ENCODE measurements at regions not wholly inside any gene's neighbourhood (a gene's known extent, or its start where the extent isn't known, plus 50 kb on each side); places are given as distances from the start of the nearest gene placed in this dataset.
"Not testable (repeated sequence)": the region's sequence is repeated elsewhere in the genome, so short reads cannot be mapped to it uniquely, and the experiment has no call there.

DNA sequence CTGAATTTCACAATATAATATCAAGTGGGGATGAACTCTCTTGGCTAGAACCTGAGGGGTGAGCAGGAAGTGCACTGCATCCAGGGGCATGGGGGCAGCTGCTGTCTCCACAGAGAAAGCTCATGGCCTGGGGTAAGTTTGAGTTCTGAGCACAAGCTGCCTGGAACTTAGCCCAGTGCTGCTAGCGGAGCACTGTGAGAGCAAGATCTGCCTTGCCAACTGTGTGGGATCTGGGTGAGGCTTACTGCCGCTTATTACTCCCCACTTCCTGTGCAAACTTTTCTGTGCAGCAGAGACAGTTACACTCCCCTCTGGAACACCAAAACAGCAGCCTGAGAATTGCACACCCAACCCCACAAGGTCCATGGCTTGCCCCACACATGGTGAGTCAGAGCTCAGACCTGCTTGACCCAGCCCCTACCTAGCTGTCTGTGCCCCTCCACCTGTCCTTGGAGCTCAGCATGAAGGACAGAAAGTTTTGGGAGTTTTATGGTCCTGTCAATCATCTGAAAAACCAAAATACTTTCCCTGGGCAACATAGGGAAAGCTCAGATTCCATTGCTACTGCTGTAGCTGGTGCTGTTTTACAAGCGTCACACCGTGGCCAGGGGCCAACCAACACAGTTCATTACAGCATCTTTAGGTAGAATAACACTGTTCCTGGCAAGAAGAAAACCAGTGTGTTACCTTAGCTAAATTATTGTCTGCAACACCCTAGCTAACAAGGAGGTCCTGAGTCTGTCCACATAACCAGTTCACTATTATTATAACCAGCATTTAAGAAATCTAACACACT, 762.1 kb upstream of the NEGR1 start:
- ChIA-PET CTCF (no interaction called here), POLR2A (no interaction called here)
- no peak for ATAC-seq
- no peaks in the 10 kb centered on the region for H3K36me3 Mint-ChIP-seq (ENCODE audit: low read depth)
- H3K4me3 Mint-ChIP-seq, result no peak overlapping the region
- no peaks in the 10 kb centered on the region for H3K4me1 Mint-ChIP-seq (ENCODE audit: low read depth)
- no peaks in the 10 kb centered on the region for H3K27me3 Mint-ChIP-seq (ENCODE audit: low read depth)
- H3K27ac Mint-ChIP-seq, result no peak overlapping the region
- no peak for DNase-seq
- peaks cover 7% of the 10 kb centered on the region for H3K9me3 Mint-ChIP-seq (ENCODE audit: insufficient read depth)

- CTCF ChIA-PET, result no interaction called here
- no peaks in the 10 kb centered on the region for H3K4me1 Mint-ChIP-seq (ENCODE audit: low read depth)
Observed at GRCh38 chr1:73042403-73042802, 760.1 kb upstream of the NEGR1 start.

DNA sequence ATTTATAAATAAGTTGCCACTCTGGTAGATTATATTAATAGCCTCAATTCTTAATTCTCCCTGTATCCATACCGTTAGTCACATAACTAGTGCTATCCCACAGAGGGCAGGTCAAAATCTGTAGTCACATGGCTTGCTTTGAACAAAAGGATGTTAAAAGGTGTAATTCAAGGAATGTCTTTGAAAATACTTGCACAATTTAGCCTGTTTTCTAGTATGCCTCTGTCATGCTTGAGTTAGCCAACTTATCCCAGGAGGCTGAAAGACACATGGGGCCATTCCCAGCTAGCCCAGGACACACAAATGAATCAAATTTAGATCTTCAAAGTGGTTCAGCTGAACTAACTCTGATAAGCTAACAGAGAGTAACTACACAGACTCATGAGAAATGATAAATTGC, 758.5 kb upstream of the NEGR1 start:
- Mint-ChIP-seq H3K27me3 (ENCODE audit: low read depth) (no peaks in the 10 kb centered on the region), H3K9me3 (ENCODE audit: insufficient read depth) (peaks cover 3% of the 10 kb centered on the region), H3K27ac (no peak overlapping the region), H3K4me3 (no peak overlapping the region), H3K4me1 (ENCODE audit: low read depth) (no peaks in the 10 kb centered on the region), H3K36me3 (ENCODE audit: low read depth) (no peaks in the 10 kb centered on the region)
- POLR2A ChIA-PET, result no interaction called here
- DNase-seq (no peak), ATAC-seq (no peak)
- CTCF ChIA-PET, result no interaction called here

More at GRCh38 chr1:73042403-73042802, 760.1 kb upstream of the NEGR1 start:
- H3K27ac Mint-ChIP-seq, result no peak overlapping the region
- POLR2A ChIA-PET, result no interaction called here
- ATAC-seq (no peak), DNase-seq (no peak)
- H3K9me3 Mint-ChIP-seq (ENCODE audit: insufficient read depth), result peaks cover 10% of the 10 kb centered on the region
- no peaks in the 10 kb centered on the region for H3K36me3 Mint-ChIP-seq (ENCODE audit: low read depth)
- H3K4me3 Mint-ChIP-seq, result no peak overlapping the region
- no peaks in the 10 kb centered on the region for H3K27me3 Mint-ChIP-seq (ENCODE audit: low read depth)

DNA sequence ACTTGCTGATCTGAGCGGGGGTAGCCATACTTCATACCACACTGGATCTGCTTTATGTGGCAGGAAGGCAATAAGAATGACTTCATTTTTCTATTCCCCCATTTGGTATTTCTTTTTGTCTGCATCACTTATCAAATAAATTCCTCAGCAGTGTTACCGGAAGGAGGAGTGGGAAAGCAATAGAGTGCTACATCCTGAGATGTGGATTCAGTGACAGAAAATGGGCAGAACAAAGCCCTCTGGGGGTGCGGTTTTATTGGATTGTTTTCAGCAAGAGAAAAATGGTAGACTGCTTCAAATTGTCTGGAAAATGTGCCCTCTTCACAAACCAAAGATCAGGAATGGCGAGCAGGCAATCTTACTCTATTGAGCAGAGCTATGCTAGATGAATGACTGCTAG, 751.9 kb upstream of the NEGR1 start:
- Mint-ChIP-seq H3K9me3 (ENCODE audit: insufficient read depth) (peaks cover 3% of the 10 kb centered on the region), H3K4me3 (no peak overlapping the region), H3K27ac (no peak overlapping the region), H3K4me1 (ENCODE audit: low read depth) (no peaks in the 10 kb centered on the region), H3K27me3 (ENCODE audit: low read depth) (no peaks in the 10 kb centered on the region), H3K36me3 (ENCODE audit: low read depth) (no peaks in the 10 kb centered on the region)
- POLR2A ChIA-PET, result no interaction called here
- no peak for ATAC-seq
- CTCF ChIA-PET, result no interaction called here
- no peak for DNase-seq

DNA sequence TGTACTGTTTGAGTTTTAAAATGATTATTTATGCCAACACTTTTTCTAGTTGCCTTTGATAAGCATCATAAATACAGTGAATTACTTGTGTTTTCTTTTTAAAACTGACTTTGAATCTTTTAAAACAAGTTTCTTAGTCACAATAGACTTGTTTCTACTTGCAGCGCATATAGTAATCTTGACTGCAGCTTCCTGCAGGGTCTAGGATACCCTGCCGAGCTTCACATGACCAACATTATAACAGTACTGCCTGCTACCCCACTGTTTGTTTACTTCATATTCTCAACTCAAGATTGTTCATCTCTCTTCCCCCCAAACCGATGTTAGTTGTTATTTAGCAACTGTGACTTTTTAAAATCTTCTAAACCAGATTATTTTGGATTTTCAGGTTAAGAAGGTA, 751.3 kb upstream of the NEGR1 start:
- ATAC-seq, result no peak
- no peak overlapping the region for H3K4me3 Mint-ChIP-seq

DNA sequence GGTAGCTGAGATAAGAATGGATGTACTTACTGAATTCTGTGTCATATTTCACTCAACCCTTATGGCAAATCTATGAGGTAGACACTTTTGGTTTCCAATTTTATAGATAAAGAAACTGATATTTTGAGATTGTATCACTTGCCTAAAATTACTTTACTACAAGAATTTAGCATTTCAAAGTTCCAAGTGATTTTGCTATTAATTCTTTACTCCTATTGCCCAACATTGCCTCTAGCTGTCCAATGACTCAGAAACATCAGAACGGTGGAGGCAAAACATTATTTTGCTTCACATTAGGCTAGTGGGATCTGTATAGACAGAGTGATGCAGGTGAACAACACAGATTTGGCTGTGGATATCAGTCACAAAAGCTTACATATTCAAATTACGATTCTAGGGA, 747.2 kb upstream of the NEGR1 start:
- DNase-seq (no peak), ATAC-seq (no peak)
- H3K4me3 Mint-ChIP-seq, result no peak overlapping the region
- H3K9me3 Mint-ChIP-seq (ENCODE audit: insufficient read depth), result peaks cover 7% of the 10 kb centered on the region
- no peaks in the 10 kb centered on the region for H3K27me3 Mint-ChIP-seq (ENCODE audit: low read depth)
- H3K36me3 Mint-ChIP-seq (ENCODE audit: low read depth), result no peaks in the 10 kb centered on the region
- H3K4me1 Mint-ChIP-seq (ENCODE audit: low read depth), result no peaks in the 10 kb centered on the region
- no peak overlapping the region for H3K27ac Mint-ChIP-seq
- ChIA-PET POLR2A (no interaction called here), CTCF (no interaction called here)

More for the DNA sequence above, 751.3 kb upstream of the NEGR1 start:
- Mint-ChIP-seq H3K27ac (no peak overlapping the region), H3K27me3 (ENCODE audit: low read depth) (no peaks in the 10 kb centered on the region), H3K9me3 (ENCODE audit: insufficient read depth) (peaks cover 3% of the 10 kb centered on the region), H3K36me3 (ENCODE audit: low read depth) (no peaks in the 10 kb centered on the region), H3K4me1 (ENCODE audit: low read depth) (no peaks in the 10 kb centered on the region)
- POLR2A ChIA-PET, result no interaction called here
- CTCF ChIA-PET, result no interaction called here
- no peak for DNase-seq

DNA sequence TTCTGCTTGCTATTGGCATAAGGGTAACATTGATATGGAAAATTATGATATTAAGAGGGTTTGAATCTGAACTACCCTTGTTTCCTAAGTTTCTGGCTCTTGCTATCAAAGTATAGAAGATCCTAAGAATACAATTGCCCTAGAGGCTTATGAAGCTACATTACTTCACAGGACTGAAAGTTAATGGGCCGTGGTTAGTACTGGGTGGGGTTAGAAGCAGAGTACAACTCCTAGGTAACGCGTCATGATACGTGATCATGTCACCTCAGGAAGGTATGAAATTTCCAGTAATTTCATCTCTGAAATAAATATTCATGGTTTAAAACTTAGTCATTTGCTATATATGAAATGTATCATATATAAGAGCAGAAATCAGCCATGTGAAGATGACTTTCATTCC, 743.8 kb upstream of the NEGR1 start:
- H3K36me3 Mint-ChIP-seq (ENCODE audit: low read depth), result no peaks in the 10 kb centered on the region
- ChIA-PET POLR2A (no interaction called here), CTCF (no interaction called here)
- H3K4me3 Mint-ChIP-seq, result no peak overlapping the region
- no peaks in the 10 kb centered on the region for H3K4me1 Mint-ChIP-seq (ENCODE audit: low read depth)
- no peak overlapping the region for H3K27ac Mint-ChIP-seq
- no peaks in the 10 kb centered on the region for H3K27me3 Mint-ChIP-seq (ENCODE audit: low read depth)
- DNase-seq (no peak), ATAC-seq (no peak)
- H3K9me3 Mint-ChIP-seq (ENCODE audit: insufficient read depth), result peaks cover 9% of the 10 kb centered on the region

DNA sequence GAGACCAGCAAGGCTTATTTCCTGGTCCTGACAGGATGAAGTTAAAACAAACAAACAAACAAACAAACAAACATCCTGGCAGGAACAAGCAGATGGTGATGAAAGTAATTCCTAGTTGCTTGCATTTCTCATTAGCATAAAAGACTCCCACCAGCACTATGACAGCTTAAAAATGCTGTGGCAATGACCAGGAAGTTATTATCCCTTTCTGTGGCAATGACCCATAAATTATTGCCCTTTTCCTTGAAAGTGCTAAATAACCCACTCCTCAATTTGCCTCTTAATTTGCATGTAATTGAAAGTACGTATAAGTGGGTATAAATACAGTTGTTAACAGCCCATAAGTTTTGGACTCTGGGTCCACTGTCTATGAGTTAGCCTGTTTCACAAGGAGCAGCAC, 727.6 kb upstream of the NEGR1 start:
- DNase-seq (no peak), ATAC-seq (no peak)
- ChIA-PET POLR2A (no interaction called here), CTCF (no interaction called here)
- Mint-ChIP-seq H3K9me3 (ENCODE audit: insufficient read depth) (no peaks in the 10 kb centered on the region), H3K36me3 (ENCODE audit: low read depth) (no peaks in the 10 kb centered on the region), H3K4me1 (ENCODE audit: low read depth) (no peaks in the 10 kb centered on the region), H3K27me3 (ENCODE audit: low read depth) (no peaks in the 10 kb centered on the region), H3K27ac (no peak overlapping the region), H3K4me3 (no peak overlapping the region)

DNA sequence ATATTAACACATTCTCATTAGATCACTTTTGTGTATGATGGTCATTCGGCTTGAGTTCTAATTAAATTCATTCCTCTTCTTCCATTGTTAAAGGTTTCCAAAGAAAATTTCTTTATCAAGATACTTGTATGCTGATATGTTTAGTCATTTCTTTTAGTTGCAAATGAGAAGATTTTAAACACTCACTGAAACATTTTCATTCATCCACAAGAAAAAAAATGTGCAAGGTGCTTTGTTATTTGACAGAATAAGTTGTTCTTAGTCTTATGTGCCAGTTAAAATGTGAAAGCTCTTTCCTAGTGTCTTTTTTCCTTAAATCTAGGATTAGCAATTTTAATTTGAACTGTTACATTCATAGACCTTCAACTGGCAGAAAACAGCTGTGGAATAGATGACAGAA, 727.0 kb upstream of the NEGR1 start:
- no peak overlapping the region for H3K27ac Mint-ChIP-seq
- no peaks in the 10 kb centered on the region for H3K9me3 Mint-ChIP-seq (ENCODE audit: insufficient read depth)
- H3K4me1 Mint-ChIP-seq (ENCODE audit: low read depth), result no peaks in the 10 kb centered on the region
- CTCF ChIA-PET, result no interaction called here
- DNase-seq (no peak), ATAC-seq (no peak)
- POLR2A ChIA-PET, result no interaction called here
- no peaks in the 10 kb centered on the region for H3K36me3 Mint-ChIP-seq (ENCODE audit: low read depth)
- no peaks in the 10 kb centered on the region for H3K27me3 Mint-ChIP-seq (ENCODE audit: low read depth)
- no peak overlapping the region for H3K4me3 Mint-ChIP-seq

DNA sequence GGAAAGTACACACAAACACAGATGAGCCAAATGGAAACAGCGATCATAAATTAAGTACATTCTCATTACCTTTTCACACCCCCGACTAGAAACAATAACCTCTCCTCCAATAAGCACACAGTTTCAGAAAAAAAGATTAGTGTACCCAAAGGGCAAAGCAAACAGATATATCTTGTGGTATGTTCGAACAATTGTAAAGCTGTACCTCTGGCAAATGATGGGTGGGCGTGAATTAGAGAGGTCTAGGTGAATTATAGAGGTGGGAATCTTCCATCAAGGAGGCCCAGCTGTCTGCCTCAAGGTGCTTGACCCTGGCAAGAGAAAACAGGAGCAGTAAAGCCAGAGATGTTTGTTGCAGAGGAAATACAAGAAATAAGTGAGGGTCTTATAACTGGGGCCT, 715.3 kb upstream of the NEGR1 start:
- no peak for ATAC-seq
- Mint-ChIP-seq H3K27me3 (ENCODE audit: low read depth) (no peaks in the 10 kb centered on the region), H3K9me3 (ENCODE audit: insufficient read depth) (peaks cover 5% of the 10 kb centered on the region), H3K27ac (no peak overlapping the region), H3K36me3 (ENCODE audit: low read depth) (no peaks in the 10 kb centered on the region), H3K4me3 (no peak overlapping the region), H3K4me1 (ENCODE audit: low read depth) (no peaks in the 10 kb centered on the region)
- CTCF ChIA-PET, result no interaction called here
- POLR2A ChIA-PET, result no interaction called here
- no peak for DNase-seq

- Mint-ChIP-seq H3K27ac (no peak overlapping the region), H3K4me1 (ENCODE audit: low read depth) (no peaks in the 10 kb centered on the region), H3K36me3 (ENCODE audit: low read depth) (no peaks in the 10 kb centered on the region), H3K27me3 (ENCODE audit: low read depth) (no peaks in the 10 kb centered on the region), H3K4me3 (no peak overlapping the region), H3K9me3 (ENCODE audit: insufficient read depth) (peaks cover 5% of the 10 kb centered on the region)
- DNase-seq (no peak), ATAC-seq (no peak)
- CTCF ChIA-PET, result no interaction called here
- POLR2A ChIA-PET, result no interaction called here
Observed at GRCh38 chr1:72997041-72997440, 714.7 kb upstream of the NEGR1 start.

GRCh38 chr1:72987871-72988270, 705.5 kb upstream of the NEGR1 start:
- CTCF ChIA-PET; H3K4me1 Mint-ChIP-seq (ENCODE audit: low read depth); POLR2A ChIA-PET; DNase-seq; H3K36me3 Mint-ChIP-seq (ENCODE audit: low read depth); H3K27ac Mint-ChIP-seq; ATAC-seq; H3K4me3 Mint-ChIP-seq; H3K27me3 Mint-ChIP-seq (ENCODE audit: low read depth): not testable (repeated sequence)
- peaks cover 16% of the 10 kb centered on the region for H3K9me3 Mint-ChIP-seq (ENCODE audit: insufficient read depth)

DNA sequence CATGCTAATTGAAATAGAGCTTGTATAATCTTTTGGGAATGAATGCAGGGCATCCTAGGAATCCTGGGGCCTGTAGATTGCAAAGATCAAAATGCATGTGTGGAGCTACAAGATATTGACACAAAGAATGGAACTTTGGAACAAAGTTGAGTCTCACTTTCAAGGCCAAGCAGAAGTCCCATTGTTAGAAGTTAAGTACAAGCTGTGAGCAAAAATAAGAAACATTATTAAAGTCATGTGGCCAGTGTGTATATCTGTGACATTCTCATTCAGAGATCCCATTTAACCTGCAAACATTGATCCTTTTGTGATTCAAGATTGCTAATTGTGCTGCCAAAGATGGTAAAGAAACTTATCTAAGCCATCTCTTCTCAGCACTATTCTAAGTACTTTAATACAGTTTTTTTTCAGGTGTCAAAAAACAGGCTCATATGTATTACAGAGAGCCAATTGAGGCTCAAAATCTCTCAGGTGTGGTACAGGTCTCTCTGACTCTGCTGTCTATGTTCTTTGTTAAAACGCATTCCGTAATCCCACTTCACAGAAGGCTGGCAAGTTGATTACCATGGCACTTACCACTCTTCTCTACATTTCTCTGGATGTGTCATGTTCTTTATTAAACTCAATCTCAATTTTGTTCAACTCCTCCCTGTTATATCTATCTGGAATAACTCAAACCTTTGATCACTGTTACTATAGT, 704.4 kb upstream of the NEGR1 start:
- Mint-ChIP-seq H3K27ac (no peak overlapping the region), H3K4me3 (no peak overlapping the region), H3K36me3 (ENCODE audit: low read depth) (no peaks in the 10 kb centered on the region), H3K27me3 (ENCODE audit: low read depth) (no peaks in the 10 kb centered on the region), H3K4me1 (ENCODE audit: low read depth) (no peaks in the 10 kb centered on the region), H3K9me3 (ENCODE audit: insufficient read depth) (peaks cover 16% of the 10 kb centered on the region)
- no peak for DNase-seq
- ChIA-PET POLR2A (no interaction called here), CTCF (no interaction called here)
- no peak for ATAC-seq

Data from activated CD8-positive, alpha-beta T cell treated with anti-CD3 and anti-CD28 coated beads, Interleukin-2, amount 10 ng/mL, durations not matched to agents 7 days and 5 days (primary cell).